Endodermal cell (in vitro differentiated cells): ENCODE measurements at regions not wholly inside any gene's neighbourhood (a gene's known extent, or its start where the extent isn't known, plus 50 kb on each side); places are given as distances from the start of the nearest gene placed in this dataset.

Experiments
- DNase-seq: peaks from one replicate; pipeline ENCODE4 v3.0.0-alpha.2; 2017
- H3K27ac ChIP-seq: 2 replicates; pipeline ENCODE4 v1.5.1; 2013; ENCODE audit warnings: mild to moderate bottlenecking, low read depth, low read length, moderate library complexity
- H3K27me3 ChIP-seq: 2 replicates; pipeline ENCODE4 v1.6.1; 2013; ENCODE audit warnings: mild to moderate bottlenecking, low read length, moderate library complexity; ENCODE audit not compliant: insufficient read depth, control insufficient read depth, poor library complexity, severe bottlenecking
- H3K36me3 ChIP-seq: 2 replicates; pipeline ENCODE4 v1.7.0; 2013; ENCODE audit warnings: mild to moderate bottlenecking, low read length, moderate library complexity; ENCODE audit not compliant: control insufficient read depth, insufficient read depth
- H3K4me1 ChIP-seq: one replicate; pipeline ENCODE4 v1.7.0; 2013; ENCODE audit warnings: low read length; ENCODE audit not compliant: control insufficient read depth, insufficient read depth
- H3K4me3 ChIP-seq: 2 replicates; pipeline ENCODE4 v1.5.1; 2013; ENCODE audit warnings: mild to moderate bottlenecking, low read length, moderate library complexity
- H3K9ac ChIP-seq: 2 replicates; pipeline ENCODE4 v1.6.1; 2013; ENCODE audit warnings: mild to moderate bottlenecking, low read length, moderate library complexity; ENCODE audit not compliant: poor library complexity, severe bottlenecking; ENCODE audit errors: extremely low read depth
- H3K9me3 ChIP-seq: 2 replicates; pipeline ENCODE4 v1.6.1; 2013; ENCODE audit warnings: mild to moderate bottlenecking, low read length, moderate library complexity; ENCODE audit not compliant: control insufficient read depth
- H3K27ac Mint-ChIP-seq: 2 replicates; pipeline ENCODE4 v1.8.0; 2020; ENCODE audit warnings: mixed read lengths
- H3K27me3 Mint-ChIP-seq: 2 replicates; pipeline ENCODE4 v1.8.0; 2021; ENCODE audit warnings: mild to moderate bottlenecking, mixed read lengths; ENCODE audit not compliant: insufficient read depth
- H3K36me3 Mint-ChIP-seq: 2 replicates; pipeline ENCODE4 v1.8.0; 2020; ENCODE audit warnings: low read depth, mixed read lengths
- H3K4me1 Mint-ChIP-seq: 2 replicates; pipeline ENCODE4 v1.8.0; 2020; ENCODE audit warnings: mixed read lengths
- H3K4me3 Mint-ChIP-seq: 2 replicates; pipeline ENCODE4 v1.8.0; 2020; ENCODE audit warnings: mild to moderate bottlenecking, moderate library complexity, mixed read lengths
- H3K9me3 Mint-ChIP-seq: 2 replicates; pipeline ENCODE4 v1.8.0; 2020; ENCODE audit warnings: mild to moderate bottlenecking, mixed read lengths
- WGBS, 2 experiments: methylation state at CpG; one replicate each; pipeline versions ENCODE4 v1.1.5 to v1.1.7; 2013; ENCODE audit warnings: missing lambda C conversion rate in 2 of 2, mixed read lengths in 1 of 2; ENCODE audit not compliant: insufficient coverage in 1 of 2, insufficient read length in 1 of 2; 5-methylcytosine and 5-hydroxymethylcytosine counted together
- TF ChIP-seq, protein P1 (sequence below): fragments of 200-600 bp; sonication (generic); conservative IDR thresholded peaks from 2 replicates; pipeline ENCODE4 v1.5.0; 2021; ENCODE audit warnings: antibody characterized with exemption, mild to moderate bottlenecking

- Histone ChIP-seq H3K9ac (no peak overlapping the region), H3K9me3 (no peaks in the 10 kb centered on the region), H3K27ac (no peak overlapping the region), H3K27me3 (no peaks in the 10 kb centered on the region), H3K4me1 (no peaks in the 10 kb centered on the region), H3K36me3 (no peaks in the 10 kb centered on the region), H3K4me3 (no peak overlapping the region)
- Mint-ChIP-seq H3K27ac (no peak overlapping the region), H3K4me1 (no peaks in the 10 kb centered on the region), H3K9me3 (no peaks in the 10 kb centered on the region), H3K4me3 (no peak overlapping the region), H3K27me3 (peaks cover 2% of the 10 kb centered on the region), H3K36me3 (no peaks in the 10 kb centered on the region)
- 76 to 80% methylated on average over 1 to 2 of the region's 2 CpGs for whole genome bisulfite sequencing, 2 experiments
- TF ChIP-seq, protein P1, sequence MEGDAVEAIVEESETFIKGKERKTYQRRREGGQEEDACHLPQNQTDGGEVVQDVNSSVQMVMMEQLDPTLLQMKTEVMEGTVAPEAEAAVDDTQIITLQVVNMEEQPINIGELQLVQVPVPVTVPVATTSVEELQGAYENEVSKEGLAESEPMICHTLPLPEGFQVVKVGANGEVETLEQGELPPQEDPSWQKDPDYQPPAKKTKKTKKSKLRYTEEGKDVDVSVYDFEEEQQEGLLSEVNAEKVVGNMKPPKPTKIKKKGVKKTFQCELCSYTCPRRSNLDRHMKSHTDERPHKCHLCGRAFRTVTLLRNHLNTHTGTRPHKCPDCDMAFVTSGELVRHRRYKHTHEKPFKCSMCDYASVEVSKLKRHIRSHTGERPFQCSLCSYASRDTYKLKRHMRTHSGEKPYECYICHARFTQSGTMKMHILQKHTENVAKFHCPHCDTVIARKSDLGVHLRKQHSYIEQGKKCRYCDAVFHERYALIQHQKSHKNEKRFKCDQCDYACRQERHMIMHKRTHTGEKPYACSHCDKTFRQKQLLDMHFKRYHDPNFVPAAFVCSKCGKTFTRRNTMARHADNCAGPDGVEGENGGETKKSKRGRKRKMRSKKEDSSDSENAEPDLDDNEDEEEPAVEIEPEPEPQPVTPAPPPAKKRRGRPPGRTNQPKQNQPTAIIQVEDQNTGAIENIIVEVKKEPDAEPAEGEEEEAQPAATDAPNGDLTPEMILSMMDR, result no peak
- DNase-seq, result no peak
These were observed 282.9 kb downstream of the PTGER3 start for GRCh38 chr1:70764747-70765146.

GRCh38 chr1:70767377-70767776 is 280.2 kb downstream of the PTGER3 start:
- no peaks in the 10 kb centered on the region for H3K27me3 ChIP-seq
- peaks cover 4% of the 10 kb centered on the region for H3K9me3 ChIP-seq
- no peak overlapping the region for H3K27ac ChIP-seq
- no peak overlapping the region for H3K4me3 ChIP-seq
- H3K4me1 ChIP-seq, result no peaks in the 10 kb centered on the region
- no peak overlapping the region for H3K4me3 Mint-ChIP-seq
- H3K9ac ChIP-seq, result no peak overlapping the region
- DNase-seq, result no peak
- no peaks in the 10 kb centered on the region for H3K4me1 Mint-ChIP-seq
- H3K27me3 Mint-ChIP-seq, result peaks cover 2% of the 10 kb centered on the region
- no peak overlapping the region for H3K27ac Mint-ChIP-seq
- no peaks in the 10 kb centered on the region for H3K9me3 Mint-ChIP-seq
- TF ChIP-seq, protein P1, result no peak
- H3K36me3 ChIP-seq, result no peaks in the 10 kb centered on the region
- H3K36me3 Mint-ChIP-seq, result no peaks in the 10 kb centered on the region

- Mint-ChIP-seq H3K4me1 (no peaks in the 10 kb centered on the region), H3K9me3 (no peaks in the 10 kb centered on the region), H3K4me3 (no peak overlapping the region), H3K27ac (no peak overlapping the region), H3K36me3 (no peaks in the 10 kb centered on the region), H3K27me3 (peaks cover 2% of the 10 kb centered on the region)
- H3K9me3 ChIP-seq, result peaks cover 4% of the 10 kb centered on the region
- H3K9ac ChIP-seq, result no peak overlapping the region
- H3K4me3 ChIP-seq, result no peak overlapping the region
- WGBS, 2 experiments, result 93% methylated on average over 1 of the region's 1 CpG; no CpG with 5 or more reads in 1 of the 2 experiments
- no peak overlapping the region for H3K27ac ChIP-seq
- no peak for DNase-seq
- no peaks in the 10 kb centered on the region for H3K36me3 ChIP-seq
- TF ChIP-seq, protein P1, result no peak
- H3K27me3 ChIP-seq, result no peaks in the 10 kb centered on the region
- no peaks in the 10 kb centered on the region for H3K4me1 ChIP-seq
These were observed 279.4 kb downstream of the PTGER3 start for GRCh38 chr1:70768216-70768615.
